NCI-H2196 treated with DMSO at 0.1 percent for 48 hours (cell line): ENCODE measurements at regions not wholly inside any gene's neighbourhood (a gene's known extent, or its start where the extent isn't known, plus 50 kb on each side); places are given as distances from the start of the nearest gene placed in this dataset.
"Not testable (repeated sequence)": the region's sequence is repeated elsewhere in the genome, so short reads cannot be mapped to it uniquely, and the experiment has no call there.

Source experiments
- DNase-seq: peaks from one replicate; lab custom pipeline; 2025; ENCODE audit not compliant: unreplicated experiment; lab: John Stamatoyannopoulos, UW

DNA sequence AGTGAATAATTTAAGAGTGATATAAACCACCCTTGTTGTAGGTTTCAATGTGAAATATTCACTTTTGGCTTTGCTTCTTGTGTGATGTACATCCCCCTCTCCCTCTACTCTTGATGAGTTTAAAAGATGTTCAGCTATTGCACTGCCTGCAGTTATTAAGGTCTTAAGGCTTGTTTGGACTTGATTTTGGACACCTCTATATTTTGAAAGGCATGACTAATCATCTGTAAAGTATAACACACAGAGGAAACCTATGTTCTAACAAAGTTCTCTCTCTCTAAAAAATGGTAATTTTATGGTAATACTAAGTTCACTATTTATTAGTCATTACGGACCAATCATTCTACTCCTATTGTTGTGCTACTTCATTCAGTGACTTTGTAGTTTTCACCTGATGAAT lies 1719.9 kb downstream of the GRIK2 start:
- no peak for DNase-seq

DNA sequence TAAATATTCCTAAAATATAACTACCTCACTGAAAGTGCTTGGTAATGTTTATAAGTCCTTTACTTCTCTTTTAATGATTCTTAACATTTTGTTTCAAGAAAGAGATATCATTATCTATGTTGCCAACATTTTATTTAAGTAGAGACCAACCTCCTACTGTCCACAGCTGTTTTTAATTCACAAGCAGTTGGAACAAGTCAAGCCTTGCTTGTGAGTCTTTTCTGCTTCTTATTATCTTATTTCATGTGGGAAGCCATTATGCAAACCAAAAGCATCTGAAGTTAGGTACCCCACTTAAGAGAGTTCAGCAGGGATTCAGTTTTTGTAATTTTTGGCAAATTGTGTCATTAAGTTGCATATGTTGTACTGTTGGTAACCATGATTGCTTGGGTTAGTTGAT lies 1714.5 kb downstream of the GRIK2 start:
- DNase-seq: no peak

GRCh38 chr6:103105686-103106085 lies 1712.2 kb downstream of the GRIK2 start:
- no peak for DNase-seq

DNA sequence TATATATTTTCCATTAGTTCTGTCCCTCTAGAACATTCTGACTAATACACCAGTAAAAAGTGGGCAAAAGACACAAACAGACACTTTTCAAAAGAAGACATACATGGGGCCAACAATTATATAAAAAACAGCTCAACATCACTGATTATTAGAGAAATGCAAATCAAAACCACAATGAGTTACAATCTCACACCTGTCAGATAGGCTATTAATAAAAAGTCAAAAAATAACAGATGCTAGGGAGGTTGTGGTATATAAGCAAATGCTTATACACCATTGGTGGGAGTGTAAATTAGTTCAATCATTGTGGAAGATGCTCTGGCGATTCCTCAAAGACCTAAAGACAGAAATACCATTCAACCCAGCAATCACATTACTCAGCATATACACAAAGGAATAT lies 1707.8 kb downstream of the GRIK2 start:
- DNase-seq: no peak

DNA sequence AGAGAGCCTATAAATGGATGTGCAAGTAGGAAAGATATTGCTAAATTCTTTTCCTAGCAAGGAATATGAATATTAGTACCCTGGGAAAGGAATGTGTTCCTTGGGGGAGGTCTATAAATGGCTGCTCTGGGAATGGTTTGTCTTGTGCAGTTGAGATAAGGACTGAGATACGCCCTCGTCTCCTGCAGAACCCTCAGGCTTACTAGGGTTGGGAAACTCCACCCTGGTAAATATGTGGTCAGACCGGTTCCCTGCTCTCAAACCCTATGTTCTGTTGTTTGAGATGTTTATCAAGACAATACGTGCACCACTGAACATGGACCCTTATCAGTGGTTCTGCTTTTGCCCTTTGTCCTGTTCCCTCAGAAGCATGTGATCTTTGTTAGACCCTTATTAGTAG lies 1698.9 kb downstream of the GRIK2 start:
- not testable (repeated sequence) for DNase-seq

GRCh38 chr6:103085801-103086200 lies 1692.3 kb downstream of the GRIK2 start:
- no peak for DNase-seq

- no peak for DNase-seq
Observed at GRCh38 chr6:103081876-103082630, 1688.5 kb downstream of the GRIK2 start.

- DNase-seq: no peak
Observed at GRCh38 chr6:103081126-103081525, 1687.6 kb downstream of the GRIK2 start.

DNA sequence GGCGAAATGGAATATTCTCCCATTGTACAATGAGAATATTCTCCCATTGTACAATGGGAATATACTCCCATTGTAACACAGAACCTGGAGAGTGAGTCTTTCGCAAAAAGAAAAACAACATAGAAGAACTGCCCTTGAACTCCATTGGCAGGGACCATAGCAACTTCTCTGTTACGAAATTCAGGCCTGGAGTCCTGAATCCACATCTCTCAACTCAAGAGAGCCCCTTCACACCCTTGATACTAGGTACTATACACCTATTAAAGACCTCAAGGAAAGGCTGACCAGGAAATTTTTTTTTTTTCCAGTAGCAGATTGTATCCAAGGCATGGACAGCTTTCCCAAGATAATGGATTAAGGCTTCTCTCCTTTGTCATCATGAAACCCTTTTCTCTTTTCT lies 1687.0 kb downstream of the GRIK2 start:
- no peak for DNase-seq

DNA sequence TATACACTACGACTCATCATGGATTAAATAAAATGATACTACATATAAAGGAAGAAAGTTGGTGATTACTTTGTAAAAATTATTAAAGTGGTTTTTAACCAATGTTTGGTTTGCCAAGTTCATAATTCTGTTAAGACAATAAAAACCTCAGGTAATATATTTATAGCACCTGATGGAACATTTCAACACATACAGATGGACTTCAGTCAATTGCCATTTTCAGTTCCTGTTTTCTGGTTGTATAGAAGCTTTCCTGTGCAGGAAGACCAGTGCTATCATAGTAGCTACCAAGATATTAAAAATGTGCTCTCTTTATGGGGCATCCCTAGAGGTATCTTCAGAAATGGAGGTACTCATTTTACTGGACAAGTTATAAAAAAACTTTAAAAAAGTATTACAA lies 1686.4 kb downstream of the GRIK2 start:
- DNase-seq: no peak

DNA sequence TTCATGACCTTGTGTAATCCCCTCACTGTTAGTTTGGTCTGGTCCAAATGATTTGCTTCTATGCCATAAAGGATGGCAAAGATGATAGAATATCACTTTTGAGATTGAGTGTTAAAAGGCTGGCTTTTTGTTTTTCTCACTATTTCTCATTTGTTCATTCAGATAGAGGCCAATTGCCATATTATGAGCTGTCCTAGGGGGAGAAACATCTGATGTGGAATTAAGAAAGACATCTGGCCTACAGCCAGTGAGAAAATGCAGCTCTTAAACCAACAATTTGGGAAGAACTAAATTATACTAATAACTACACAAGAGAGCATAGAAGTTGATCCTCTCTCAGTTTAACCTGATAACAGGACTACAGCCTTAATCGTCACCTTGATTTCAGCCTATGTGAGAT lies 1668.6 kb downstream of the GRIK2 start:
- DNase-seq: no peak

DNA sequence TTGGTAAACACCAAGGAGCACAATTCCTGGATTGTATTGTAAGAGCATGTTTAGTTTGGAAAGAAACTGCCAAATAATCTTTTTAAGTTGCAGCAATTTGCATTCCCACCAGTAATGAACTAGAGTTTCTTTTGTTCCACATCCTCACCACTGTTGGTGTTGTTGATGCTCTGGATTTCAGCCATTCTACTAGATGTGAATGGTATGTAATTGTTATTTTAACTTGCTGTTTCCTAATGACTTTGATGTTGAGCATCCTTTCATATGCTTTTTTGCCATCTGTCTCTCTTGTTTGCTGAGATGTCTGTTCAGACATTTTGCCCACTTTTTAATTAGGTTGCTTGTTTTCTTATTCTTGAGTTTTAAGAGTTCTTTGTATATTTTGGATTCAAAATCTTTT lies 1654.1 kb downstream of the GRIK2 start:
- no peak for DNase-seq

DNA sequence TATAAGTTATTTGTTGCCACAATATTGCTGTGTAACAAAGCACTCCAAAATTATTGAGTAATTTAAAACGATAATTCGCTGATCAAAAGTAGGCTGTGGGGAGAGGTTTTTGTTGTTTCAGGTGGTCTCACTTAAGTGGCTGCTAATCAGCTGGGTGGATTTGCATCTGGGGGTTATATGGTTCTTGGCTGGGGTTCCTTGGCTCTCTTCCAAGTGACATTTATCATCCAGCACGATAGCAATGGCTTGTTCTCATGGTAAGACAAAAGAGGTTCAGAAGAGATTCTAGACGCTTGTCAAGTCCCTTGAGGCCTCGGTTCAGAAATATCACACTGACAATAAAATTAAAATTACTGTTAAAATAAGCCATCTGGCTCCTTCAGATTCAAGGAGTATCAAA lies 1648.8 kb downstream of the GRIK2 start:
- no peak for DNase-seq

DNA sequence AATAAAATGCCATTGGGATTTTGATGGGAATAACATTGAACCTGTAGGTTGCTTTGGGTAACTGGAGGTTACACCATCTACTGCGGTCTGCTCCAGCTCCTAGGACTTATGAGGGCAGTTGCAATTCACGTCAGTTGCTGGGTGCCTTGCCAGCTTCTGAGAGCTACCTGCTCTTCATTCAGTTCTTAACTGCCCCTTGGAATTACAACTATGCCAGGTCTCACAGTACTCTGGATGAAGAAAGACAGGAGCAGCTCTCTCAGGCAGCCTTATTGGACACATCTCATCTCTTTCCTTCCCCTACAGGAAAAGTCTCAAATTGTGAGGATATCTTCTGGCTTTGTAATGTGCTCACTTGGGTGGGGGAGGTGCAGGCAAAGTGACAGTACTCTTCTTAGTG lies 1643.3 kb downstream of the GRIK2 start:
- no peak for DNase-seq

DNA sequence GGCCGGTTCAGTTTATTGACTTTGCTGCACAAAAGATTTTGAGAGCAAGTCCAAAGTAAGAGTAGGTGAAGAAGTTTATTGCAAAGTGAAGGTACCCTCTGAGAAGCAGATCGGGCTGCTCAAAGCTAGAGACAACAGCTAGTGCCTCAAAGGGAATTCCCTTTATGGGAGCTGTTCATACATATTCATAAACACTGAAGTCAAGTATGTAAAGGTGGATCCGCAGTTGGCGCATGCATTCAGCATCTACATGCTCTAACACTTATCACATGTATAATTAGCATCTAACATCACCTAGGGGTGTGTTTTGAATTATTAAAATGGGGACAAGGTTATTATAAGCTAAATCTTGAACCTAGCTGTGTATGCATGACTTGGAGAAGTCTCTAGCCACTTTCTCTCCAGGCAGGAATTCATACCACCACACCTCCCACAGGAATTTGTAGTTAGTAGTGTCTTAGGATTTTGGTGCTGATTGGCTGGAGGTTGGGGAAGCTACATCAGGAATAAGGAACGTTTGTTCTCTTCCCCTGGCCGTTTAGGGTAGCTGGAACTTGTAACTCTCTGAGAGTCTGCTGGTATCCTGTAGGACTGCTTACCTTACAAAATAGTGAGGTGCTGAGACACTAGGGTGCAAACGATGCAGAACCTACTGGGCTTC lies 1633.9 kb downstream of the GRIK2 start:
- no peak for DNase-seq

GRCh38 chr6:103018426-103018825 lies 1624.9 kb downstream of the GRIK2 start:
- no peak for DNase-seq

GRCh38 chr6:103017878-103018277 lies 1624.4 kb downstream of the GRIK2 start:
- no peak for DNase-seq

DNA sequence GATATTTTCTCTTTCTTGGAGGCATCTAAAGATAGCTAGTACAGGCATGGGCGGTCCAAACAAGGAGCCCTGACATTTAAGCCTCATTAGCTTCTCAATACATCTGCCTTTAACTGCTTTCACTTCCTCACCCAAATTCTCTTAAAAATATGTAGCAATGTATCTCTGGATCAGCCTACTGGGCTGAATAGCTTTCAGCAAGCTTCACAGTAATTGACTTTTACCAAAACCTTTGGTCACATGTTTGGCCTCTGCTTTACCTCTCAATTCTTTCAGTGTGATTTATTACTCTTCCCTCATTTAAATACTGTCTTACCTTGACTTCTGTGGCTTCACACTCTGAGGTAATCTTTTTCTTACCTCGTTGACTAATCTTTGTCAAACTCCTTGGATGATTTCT lies 1618.1 kb downstream of the GRIK2 start:
- DNase-seq: no peak

- no peak for DNase-seq
Observed at GRCh38 chr6:103002282-103002681, 1608.8 kb downstream of the GRIK2 start.

- DNase-seq: no peak
Observed at GRCh38 chr6:103001724-103002123, 1608.2 kb downstream of the GRIK2 start.

- no peak for DNase-seq
Observed at GRCh38 chr6:103000688-103001087, 1607.2 kb downstream of the GRIK2 start.

- DNase-seq: no peak
Observed at GRCh38 chr6:102995491-102995890, 1602.0 kb downstream of the GRIK2 start.

- no peak for DNase-seq
Observed at GRCh38 chr6:102994866-102995265, 1601.4 kb downstream of the GRIK2 start.
